Left ventricle myocardium superior (tissue), 1 donor: ENCODE measurements at regions not wholly inside any gene's neighbourhood (a gene's known extent, or its start where the extent isn't known, plus 50 kb on each side); places are given as distances from the start of the nearest gene placed in this dataset.
"Not testable (repeated sequence)": the region's sequence is repeated elsewhere in the genome, so short reads cannot be mapped to it uniquely, and the experiment has no call there.

ENCODE experiments used
- ATAC-seq: fragments of 200-7000 bp; cut with Tn5 transposase; one replicate; pipeline ENCODE4 v1.9.1; 2020; ENCODE audit warnings: mild to moderate bottlenecking, moderate library complexity
- DNase-seq: peaks from one replicate; pipeline ENCODE4 v3.0.0-alpha.2; 2020
- intact Hi-C: fragments of 100-400 bp; cut with micrococcal nuclease; formaldehyde crosslinking; loops from one replicate; pipeline ENCODE4 v1.11.0; 2022
- donor health status: DM: no; HTN: yes; CAD: no; lungs with severe emphysema.

DNA sequence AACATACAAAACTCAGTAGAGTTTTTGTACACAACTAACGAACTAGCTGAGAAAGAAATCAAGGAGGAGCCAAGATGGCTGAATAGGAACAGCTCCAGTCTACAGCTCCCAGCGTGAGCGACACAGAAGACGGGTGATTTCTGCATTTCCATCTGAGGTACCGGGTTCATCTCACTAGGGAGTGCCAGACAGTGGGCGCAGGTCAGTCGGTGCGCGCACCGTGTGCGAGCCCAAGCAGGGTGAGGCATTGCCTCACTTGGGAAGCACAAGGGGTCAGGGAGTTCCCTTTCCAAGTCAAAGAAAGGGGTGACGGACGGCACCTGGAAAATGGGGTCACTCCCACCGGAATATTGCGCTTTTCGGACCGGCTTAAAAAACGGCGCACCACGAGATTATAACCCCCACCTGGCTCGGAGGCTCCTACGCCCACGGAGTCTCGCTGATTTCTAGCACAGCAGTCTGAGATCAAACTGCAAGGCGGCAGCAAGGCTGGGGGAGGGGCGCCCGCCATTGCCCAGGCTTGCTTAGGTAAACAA is 200.3 kb downstream of the NKX6-1 start:
- intact Hi-C loops, DNase-seq, ATAC-seq: not testable (repeated sequence)

- ATAC-seq (no peak), DNase-seq (no peak)
- intact Hi-C loops = no loop called here
Observed at GRCh38 chr4:84298023-84298718, 200.9 kb downstream of the NKX6-1 start.

DNA sequence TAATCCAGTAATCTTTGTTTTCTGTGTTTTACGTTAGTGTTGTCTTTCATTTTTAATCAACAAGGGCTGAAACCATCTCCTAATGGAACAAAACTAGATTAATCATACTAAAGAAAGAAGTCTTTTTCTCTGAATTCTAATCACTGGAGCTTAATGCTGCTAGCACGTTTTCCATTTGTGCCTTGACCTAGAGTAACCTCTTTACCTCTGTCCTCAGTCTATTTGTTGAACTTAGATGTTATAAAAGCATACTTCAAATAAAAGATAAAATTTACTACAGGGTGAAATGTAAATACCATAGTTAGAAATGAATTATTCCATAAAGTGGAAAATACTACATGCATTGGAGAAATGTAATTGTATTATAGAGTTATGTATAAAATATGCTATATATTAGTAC is 207.1 kb downstream of the NKX6-1 start:
- intact Hi-C loops = no loop called here
- ATAC-seq (no peak), DNase-seq (no peak)

DNA sequence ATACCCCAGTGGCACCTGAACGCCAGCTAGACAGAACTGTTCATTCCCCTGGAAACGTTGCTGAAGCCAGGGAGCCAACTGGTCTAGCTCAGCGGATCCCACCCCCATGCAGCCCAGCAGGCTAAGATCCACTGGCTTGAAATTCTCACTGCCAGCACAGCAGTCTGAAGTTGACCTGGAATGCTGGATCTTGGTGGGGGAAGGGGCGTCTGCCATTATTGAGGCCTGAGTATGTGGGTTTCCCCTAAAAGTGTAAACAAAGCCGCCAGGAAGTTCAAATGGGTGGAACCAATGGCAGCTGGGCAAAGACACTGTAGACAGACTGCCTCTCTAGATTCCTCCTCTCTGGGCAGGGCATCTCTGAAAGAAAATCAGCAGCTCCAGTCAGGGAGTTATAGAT is 213.0 kb downstream of the NKX6-1 start:
- no peak for DNase-seq
- no peak for ATAC-seq
- intact Hi-C loops = no loop called here

DNA sequence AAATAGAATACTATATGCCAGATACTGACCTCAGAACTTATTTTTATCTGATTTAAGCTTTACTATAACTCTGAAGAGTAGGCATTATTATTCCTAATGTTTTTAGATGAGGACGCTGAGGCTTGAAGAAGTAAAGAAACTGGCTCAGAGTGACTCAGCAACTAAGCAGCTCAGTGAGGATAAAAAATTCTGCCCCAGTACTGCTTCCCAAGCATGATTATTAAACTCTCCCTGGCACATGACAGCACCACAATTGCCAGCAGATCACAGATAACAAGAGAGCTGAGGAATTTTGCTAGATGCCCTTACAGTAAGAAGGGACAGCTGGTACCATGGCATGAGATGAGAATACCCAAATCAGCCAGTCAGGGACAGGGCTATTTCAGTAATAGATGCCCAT is 219.4 kb downstream of the NKX6-1 start:
- intact Hi-C loops = no loop called here
- DNase-seq = no peak
- no peak for ATAC-seq

DNA sequence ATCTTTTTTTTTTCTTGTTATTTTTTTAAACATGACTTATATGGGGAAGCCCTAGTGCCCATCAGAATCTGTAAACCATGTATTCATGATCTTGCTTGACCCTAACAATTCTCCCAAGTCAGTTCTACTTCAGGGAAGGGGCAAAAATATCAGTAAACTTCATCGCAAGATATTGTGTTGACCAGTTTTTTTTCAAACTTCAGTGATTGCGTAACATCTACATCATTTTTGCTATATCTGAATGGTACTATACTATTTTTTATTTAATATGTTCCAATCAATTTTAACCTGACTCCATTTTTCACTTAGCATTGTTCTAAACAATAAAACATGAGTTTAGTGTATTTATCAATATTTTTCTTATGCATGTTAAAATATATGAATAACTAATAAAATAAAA is 221.2 kb downstream of the NKX6-1 start:
- intact Hi-C loops = no loop called here
- DNase-seq (no peak), ATAC-seq (no peak)

GRCh38 chr4:84276752-84277151 is 222.3 kb downstream of the NKX6-1 start:
- ATAC-seq = no peak
- intact Hi-C loops = no loop called here
- no peak for DNase-seq

GRCh38 chr4:84269536-84270044 is 229.5 kb downstream of the NKX6-1 start:
- no peak for ATAC-seq
- intact Hi-C loops = no loop called here
- DNase-seq = no peak

DNA sequence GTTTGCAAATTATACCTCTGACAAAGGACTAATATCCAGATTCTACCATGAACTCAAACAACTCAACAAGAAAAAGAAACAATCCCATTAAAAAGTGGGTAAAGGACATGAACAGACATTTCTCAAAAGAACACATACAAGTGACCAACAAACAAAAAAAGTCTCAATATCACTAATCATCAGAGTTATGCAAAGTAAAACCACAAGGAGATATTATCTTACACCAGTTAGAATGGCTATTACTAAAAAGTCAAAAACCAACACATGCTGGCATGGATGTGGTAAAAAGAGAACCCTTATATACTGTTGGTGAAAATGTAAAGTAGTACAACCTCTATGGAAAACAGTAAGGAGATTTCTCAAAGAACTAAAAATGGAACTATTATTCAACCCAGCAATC is 234.4 kb downstream of the NKX6-1 start:
- no peak for DNase-seq
- intact Hi-C loops = no loop called here
- no peak for ATAC-seq

- no peak for DNase-seq
- intact Hi-C loops = no loop called here
- no peak for ATAC-seq
Observed at GRCh38 chr4:84263415-84263814, 235.7 kb downstream of the NKX6-1 start.

GRCh38 chr4:84260495-84260894 is 238.6 kb downstream of the NKX6-1 start:
- intact Hi-C loops = no loop called here
- ATAC-seq (no peak), DNase-seq (no peak)

GRCh38 chr4:84258905-84259830 is 239.9 kb downstream of the NKX6-1 start:
- ATAC-seq (no peak), DNase-seq (no peak)
- intact Hi-C loops = no loop called here

- DNase-seq (no peak), ATAC-seq (no peak)
- intact Hi-C loops = no loop called here
Observed at GRCh38 chr4:84254537-84254936, 244.6 kb downstream of the NKX6-1 start.

DNA sequence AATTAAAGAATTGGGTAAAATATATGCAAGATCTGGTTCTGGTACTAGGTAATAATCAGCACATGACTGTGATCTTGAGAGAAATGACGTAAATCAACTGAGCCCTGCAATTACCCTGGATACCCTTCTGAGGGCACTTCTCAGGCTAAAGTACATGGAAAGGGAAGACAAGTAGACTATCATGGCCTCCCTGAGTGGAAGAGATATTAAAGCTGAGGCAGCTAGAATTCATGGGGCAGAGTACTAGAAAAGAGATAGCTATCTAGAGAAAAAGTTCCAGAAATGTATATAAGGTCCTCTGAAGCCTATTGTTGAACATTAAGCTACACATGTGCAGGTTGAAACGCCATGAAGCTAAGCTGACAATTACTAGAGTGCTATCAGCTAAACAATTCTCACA is 249.6 kb downstream of the NKX6-1 start:
- no peak for ATAC-seq
- no peak for DNase-seq
- intact Hi-C loops = no loop called here

GRCh38 chr4:84245042-84245441 is 254.1 kb downstream of the NKX6-1 start:
- intact Hi-C loops, ATAC-seq, DNase-seq: not testable (repeated sequence)

DNA sequence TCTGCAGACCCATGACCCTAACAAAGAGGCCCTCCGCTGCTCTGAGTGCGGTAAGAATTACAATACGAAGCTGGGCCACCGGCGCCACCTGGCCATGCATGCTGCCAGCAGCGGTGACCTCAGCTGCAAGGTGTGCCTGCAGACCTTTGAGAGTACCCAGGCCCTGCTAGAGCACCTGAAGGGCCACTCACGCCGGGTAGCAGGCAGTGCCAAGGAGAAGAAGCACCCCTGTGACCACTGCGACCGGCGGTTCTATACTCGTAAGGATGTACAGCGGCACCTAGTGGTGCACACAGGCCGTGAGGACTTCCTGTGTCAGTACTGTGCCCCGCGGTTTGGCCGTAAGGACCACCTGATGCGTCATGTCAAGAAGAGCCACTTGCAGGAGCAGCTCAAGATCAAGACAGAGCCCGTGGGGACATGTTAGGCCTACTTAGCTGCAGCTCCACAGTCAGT is 254.7 kb downstream of the NKX6-1 start:
- DNase-seq, ATAC-seq, intact Hi-C loops: not testable (repeated sequence)

- no peak for ATAC-seq
Observed at GRCh38 chr4:84243685-84244084, 255.4 kb downstream of the NKX6-1 start.

GRCh38 chr4:84239278-84239845 is 259.7 kb downstream of the NKX6-1 start:
- ATAC-seq = no peak
- intact Hi-C loops = no loop called here
- no peak for DNase-seq

More at GRCh38 chr4:84243685-84244084, 255.4 kb downstream of the NKX6-1 start:
- intact Hi-C loops = no loop called here
- DNase-seq = no peak

GRCh38 chr4:84238247-84239090 is 260.6 kb downstream of the NKX6-1 start:
- no peak for ATAC-seq
- intact Hi-C loops = no loop called here
- no peak for DNase-seq
